MM.1S (cell line): ENCODE measurements at regions not wholly inside any gene's neighbourhood (a gene's known extent, or its start where the extent isn't known, plus 50 kb on each side); places are given as distances from the start of the nearest gene placed in this dataset.
"Not testable (repeated sequence)": the region's sequence is repeated elsewhere in the genome, so short reads cannot be mapped to it uniquely, and the experiment has no call there.

Experiments used
- DNase-seq: peaks from one replicate; pipeline ENCODE4 v3.0.0-alpha.2; 2015
- H2AFZ ChIP-seq: fragments of 300-600 bp; sonication (generic); 2 replicates; pipeline ENCODE4 v1.6.0; 2016; ENCODE audit warnings: antibody characterized with exemption, low read length
- H3F3A ChIP-seq: fragments of 300-600 bp; sonication (generic); 2 replicates; pipeline ENCODE4 v1.6.1; 2016; ENCODE audit warnings: mild to moderate bottlenecking, antibody characterized with exemption, low read length, moderate library complexity, mixed read lengths; ENCODE audit not compliant: insufficient read depth
- H3K27ac ChIP-seq: fragments of 300-600 bp; sonication (generic); 2 replicates; pipeline ENCODE4 v1.5.1; 2016; ENCODE audit warnings: mild to moderate bottlenecking, low read length
- H3K27me3 ChIP-seq: fragments of 300-600 bp; sonication (generic); replicated peaks from 2 replicates; pipeline ENCODE4 v1.6.0; 2016; ENCODE audit warnings: low read length; ENCODE audit not compliant: insufficient read depth
- H3K36me3 ChIP-seq: fragments of 300-600 bp; sonication (generic); replicated peaks from 2 replicates; pipeline ENCODE4 v1.6.1; 2016; ENCODE audit warnings: mild to moderate bottlenecking, low read length, mixed read lengths; ENCODE audit not compliant: insufficient read depth
- H3K4me1 ChIP-seq: fragments of 300-600 bp; sonication (generic); 2 replicates; pipeline ENCODE4 v1.6.1; 2016; ENCODE audit warnings: low read length, mixed read lengths
- H3K4me2 ChIP-seq: fragments of 300-600 bp; sonication (generic); 2 replicates; pipeline ENCODE4 v1.6.0; 2016; ENCODE audit warnings: low read depth, low read length
- H3K4me3 ChIP-seq: fragments of 300-600 bp; sonication (generic); 2 replicates; pipeline ENCODE4 v1.5.1; 2016; ENCODE audit warnings: low read length, mixed read lengths
- H3K79me2 ChIP-seq: fragments of 300-600 bp; sonication (generic); 2 replicates; pipeline ENCODE4 v1.6.1; 2016; ENCODE audit warnings: mixed run types, low read length, mixed read lengths
- H3K9ac ChIP-seq: fragments of 300-600 bp; sonication (generic); 2 replicates; pipeline ENCODE4 v1.6.1; 2016; ENCODE audit warnings: low read length, mixed read lengths
- H3K9me2 ChIP-seq: fragments of 300-600 bp; sonication (generic); replicated peaks from 2 replicates; pipeline ENCODE4 v1.6.1; 2016; ENCODE audit warnings: mild to moderate bottlenecking, low read length, mixed read lengths; ENCODE audit not compliant: insufficient read depth
- H3K9me3 ChIP-seq: fragments of 300-600 bp; sonication (generic); replicated peaks from 2 replicates; pipeline ENCODE4 v1.6.1; 2016; ENCODE audit warnings: mild to moderate bottlenecking, low read length, mixed read lengths; ENCODE audit not compliant: insufficient read depth
- H4K20me1 ChIP-seq: fragments of 300-600 bp; sonication (generic); 2 replicates; pipeline ENCODE4 v1.6.1; 2016; ENCODE audit warnings: mild to moderate bottlenecking, low read length, moderate library complexity, mixed read lengths; ENCODE audit not compliant: insufficient read depth
- CTCF ChIP-seq: fragments of 300-600 bp; sonication (generic); IDR thresholded peaks from 2 replicates; pipeline ENCODE4 v1.5.1; 2016; ENCODE audit warnings: antibody characterized with exemption, low read length, mixed read lengths
- EZH2 ChIP-seq: fragments of 300-600 bp; sonication (generic); optimal IDR thresholded peaks from 2 replicates; pipeline ENCODE3; 2017; ENCODE audit warnings: low read depth, mild to moderate bottlenecking, antibody characterized with exemption, low read length, mixed read lengths
- EZH2phosphoT487 ChIP-seq: fragments of 300-600 bp; sonication (generic); IDR thresholded peaks from 2 replicates; pipeline ENCODE4 v1.6.1; 2018; ENCODE audit warnings: antibody characterized with exemption, low read length

GRCh38 chr4:184335520-184335919, 117.8 kb upstream of the ENPP6 start:
- Histone ChIP-seq H3K36me3 (0 out of 2 replicates have a peak, but pooled peaks cover 3% of the 10 kb centered on the region), H3K4me3 (no peak overlapping the region), H3K27ac (no peak overlapping the region), H3K79me2 (no peaks in the 10 kb centered on the region), H3K9me2 (no peaks in the 10 kb centered on the region), H3K9ac (no peak overlapping the region), H4K20me1 (no peaks in the 10 kb centered on the region), H3K9me3 (no peaks in the 10 kb centered on the region), H3K27me3 (no peaks in the 10 kb centered on the region), H2AFZ (no peak overlapping the region), H3F3A (0 out of 2 replicates have a peak, but pooled peaks cover 10% of the 10 kb centered on the region), H3K4me1 (peaks cover 28% of the 10 kb centered on the region), H3K4me2 (no peak overlapping the region)
- TF ChIP-seq CTCF (no peak), EZH2phosphoT487 (no peak), EZH2 (no peak)
- DNase-seq, result no peak

GRCh38 chr4:184333446-184333845, 115.8 kb upstream of the ENPP6 start:
- H3K9ac ChIP-seq, H3K4me2 ChIP-seq, H3K27ac ChIP-seq, H2AFZ ChIP-seq, H3K9me3 ChIP-seq, DNase-seq, H3K4me3 ChIP-seq, H4K20me1 ChIP-seq, H3K79me2 ChIP-seq, H3K27me3 ChIP-seq, H3K9me2 ChIP-seq, H3K36me3 ChIP-seq: not testable (repeated sequence)
- Histone ChIP-seq H3K4me1 (peaks cover 41% of the 10 kb centered on the region), H3F3A (peaks cover 16% of the 10 kb centered on the region)

- peak overlapping the region; percentile 29 for H3K4me3 ChIP-seq
- peak overlapping the region; percentile 85 for H3K27ac ChIP-seq
- no peaks in the 10 kb centered on the region for H3K27me3 ChIP-seq
- H4K20me1 ChIP-seq, result no peaks in the 10 kb centered on the region
- H3K9me2 ChIP-seq, result no peaks in the 10 kb centered on the region
- DNase-seq, result peak; percentile 61
- H3K4me1 ChIP-seq, result peaks cover 52% of the 10 kb centered on the region
- H3K4me2 ChIP-seq, result peak overlapping the region; percentile 87
- peak overlapping the region; percentile 65 for H3K9ac ChIP-seq
- no peaks in the 10 kb centered on the region for H3K36me3 ChIP-seq
- H3F3A ChIP-seq, result peaks cover 26% of the 10 kb centered on the region
- no peaks in the 10 kb centered on the region for H3K9me3 ChIP-seq
- TF ChIP-seq EZH2 (no peak), EZH2phosphoT487 (no peak), CTCF (no peak)
- H2AFZ ChIP-seq, result peak overlapping the region; percentile 28
- no peaks in the 10 kb centered on the region for H3K79me2 ChIP-seq
Observed at GRCh38 chr4:184331268-184331995, 113.8 kb upstream of the ENPP6 start.

- peak overlapping the region; percentile 87 for H3K4me2 ChIP-seq
- not testable (repeated sequence) for H4K20me1 ChIP-seq, H3K9me3 ChIP-seq, H3K27me3 ChIP-seq, H3K79me2 ChIP-seq, H3K36me3 ChIP-seq, H3K9me2 ChIP-seq
- peaks cover 26% of the 10 kb centered on the region for H3F3A ChIP-seq
- DNase-seq, result peak; percentile 62
- H3K9ac ChIP-seq, result peak overlapping the region; percentile 65
- peak overlapping the region; percentile 29 for H3K4me3 ChIP-seq
- H3K4me1 ChIP-seq, result peaks cover 50% of the 10 kb centered on the region
- H3K27ac ChIP-seq, result peak overlapping the region; percentile 85
- peak overlapping the region; percentile 28 for H2AFZ ChIP-seq
Observed at GRCh38 chr4:184330517-184331094, 112.9 kb upstream of the ENPP6 start.
